NB4 (cell line): ENCODE measurements at regions not wholly inside any gene's neighbourhood (a gene's known extent, or its start where the extent isn't known, plus 50 kb on each side); places are given as distances from the start of the nearest gene placed in this dataset.

Experiments
- DNase-seq: peaks from one replicate; pipeline ENCODE4 v3.0.0; 2010; ENCODE audit warnings: low read depth
- H3K4me3 ChIP-seq: one replicate; pipeline ENCODE4 v1.5.1; 2011; ENCODE audit warnings: mild to moderate bottlenecking, low read depth, low read length, moderate library complexity
- MYC ChIP-seq: IDR thresholded peaks from 2 replicates; pipeline ENCODE4 v1.6.1; 2011; ENCODE audit warnings: low read depth, low read length
- POLR2A ChIP-seq: IDR thresholded peaks from 2 replicates; pipeline ENCODE4 v1.6.1; 2011; ENCODE audit warnings: mild to moderate bottlenecking; ENCODE audit not compliant: insufficient read length; ENCODE audit errors: extremely low read depth
- TF ChIP-seq, protein P1 (sequence below): IDR thresholded peaks from one replicate; pipeline ENCODE4 v1.5.1; 2012; ENCODE audit warnings: low read depth, low read length
- TF ChIP-seq, protein P2 (sequence below): IDR thresholded peaks from 2 replicates; pipeline ENCODE4 v1.6.1; 2011; ENCODE audit warnings: low read depth, low read length

DNA sequence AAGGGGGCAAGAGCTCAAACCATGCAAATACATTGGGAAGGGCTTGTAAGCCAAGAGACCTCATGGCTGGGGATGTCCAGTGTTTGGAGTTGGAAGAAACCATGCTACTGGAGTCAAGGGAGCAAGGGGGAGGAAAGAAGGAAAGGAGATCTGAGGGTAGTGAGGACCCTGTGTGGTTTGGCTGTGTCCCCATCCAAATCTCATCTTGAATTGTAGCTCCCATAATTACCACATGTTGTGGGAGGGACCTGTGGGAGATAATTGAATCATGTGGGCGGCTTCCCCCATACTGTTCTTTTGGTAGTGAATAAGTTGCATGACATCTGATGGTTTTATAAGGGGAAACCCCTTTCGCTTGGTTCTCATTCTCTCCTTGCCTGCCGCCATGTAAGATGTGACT lies 56.5 kb upstream of the ADRB1 start:
- H3K4me3 ChIP-seq = no peak overlapping the region
- peak; percentile 33 for DNase-seq
- TF ChIP-seq, protein P1, sequence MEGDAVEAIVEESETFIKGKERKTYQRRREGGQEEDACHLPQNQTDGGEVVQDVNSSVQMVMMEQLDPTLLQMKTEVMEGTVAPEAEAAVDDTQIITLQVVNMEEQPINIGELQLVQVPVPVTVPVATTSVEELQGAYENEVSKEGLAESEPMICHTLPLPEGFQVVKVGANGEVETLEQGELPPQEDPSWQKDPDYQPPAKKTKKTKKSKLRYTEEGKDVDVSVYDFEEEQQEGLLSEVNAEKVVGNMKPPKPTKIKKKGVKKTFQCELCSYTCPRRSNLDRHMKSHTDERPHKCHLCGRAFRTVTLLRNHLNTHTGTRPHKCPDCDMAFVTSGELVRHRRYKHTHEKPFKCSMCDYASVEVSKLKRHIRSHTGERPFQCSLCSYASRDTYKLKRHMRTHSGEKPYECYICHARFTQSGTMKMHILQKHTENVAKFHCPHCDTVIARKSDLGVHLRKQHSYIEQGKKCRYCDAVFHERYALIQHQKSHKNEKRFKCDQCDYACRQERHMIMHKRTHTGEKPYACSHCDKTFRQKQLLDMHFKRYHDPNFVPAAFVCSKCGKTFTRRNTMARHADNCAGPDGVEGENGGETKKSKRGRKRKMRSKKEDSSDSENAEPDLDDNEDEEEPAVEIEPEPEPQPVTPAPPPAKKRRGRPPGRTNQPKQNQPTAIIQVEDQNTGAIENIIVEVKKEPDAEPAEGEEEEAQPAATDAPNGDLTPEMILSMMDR = no peak
- TF ChIP-seq POLR2A (no peak), MYC (no peak)
- TF ChIP-seq, protein P2, sequence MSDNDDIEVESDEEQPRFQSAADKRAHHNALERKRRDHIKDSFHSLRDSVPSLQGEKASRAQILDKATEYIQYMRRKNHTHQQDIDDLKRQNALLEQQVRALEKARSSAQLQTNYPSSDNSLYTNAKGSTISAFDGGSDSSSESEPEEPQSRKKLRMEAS = no peak

DNA sequence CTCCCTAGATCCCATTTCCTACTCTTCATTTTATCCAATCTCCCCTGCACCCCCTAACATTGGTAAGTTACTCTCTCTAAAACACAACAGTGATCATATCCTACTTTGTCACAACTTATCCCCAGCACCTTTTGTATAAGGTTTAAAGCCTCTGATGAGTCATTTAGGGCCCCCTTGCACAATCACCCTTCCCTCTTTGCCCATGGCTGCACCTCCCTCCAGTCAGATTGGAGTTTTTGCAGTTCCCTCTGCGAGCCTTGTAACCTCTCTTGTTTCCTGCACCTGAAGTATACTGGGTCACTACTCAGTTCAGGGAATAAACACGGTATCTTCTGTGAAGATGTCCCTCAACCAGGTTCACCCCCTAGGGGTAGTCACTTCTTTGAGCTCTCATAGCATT lies 55.9 kb upstream of the ADRB1 start:
- DNase-seq = peak; percentile 90

DNA sequence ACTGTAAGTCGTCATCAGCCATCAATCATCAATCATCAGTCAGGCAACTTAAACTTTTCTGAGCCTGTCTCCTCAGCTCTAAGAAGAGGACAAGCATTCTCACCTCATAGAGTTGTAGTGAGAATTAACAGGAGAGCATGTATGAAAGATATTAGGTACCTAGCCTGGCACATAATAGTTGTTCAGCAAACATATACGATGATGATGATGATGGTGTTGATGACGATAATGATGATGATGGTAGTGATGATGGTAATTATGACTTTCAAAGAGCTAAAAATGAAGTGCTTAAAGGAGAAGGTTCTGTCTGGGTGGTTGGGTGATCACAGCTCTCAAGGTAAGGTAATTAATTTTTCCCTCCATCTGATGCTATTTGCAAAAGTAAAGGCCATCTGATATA lies 55.1 kb upstream of the ADRB1 start:
- TF ChIP-seq MYC (no peak), POLR2A (no peak)
- TF ChIP-seq, protein P1 = no peak
- TF ChIP-seq, protein P2 = no peak
- H3K4me3 ChIP-seq = no peak overlapping the region
- DNase-seq = no peak

More for the DNA sequence above, 55.9 kb upstream of the ADRB1 start:
- no peak overlapping the region for H3K4me3 ChIP-seq
- TF ChIP-seq, protein P2 = no peak
- TF ChIP-seq, protein P1 = no peak
- no peak for TF ChIP-seq MYC
- TF ChIP-seq POLR2A = no peak

DNA sequence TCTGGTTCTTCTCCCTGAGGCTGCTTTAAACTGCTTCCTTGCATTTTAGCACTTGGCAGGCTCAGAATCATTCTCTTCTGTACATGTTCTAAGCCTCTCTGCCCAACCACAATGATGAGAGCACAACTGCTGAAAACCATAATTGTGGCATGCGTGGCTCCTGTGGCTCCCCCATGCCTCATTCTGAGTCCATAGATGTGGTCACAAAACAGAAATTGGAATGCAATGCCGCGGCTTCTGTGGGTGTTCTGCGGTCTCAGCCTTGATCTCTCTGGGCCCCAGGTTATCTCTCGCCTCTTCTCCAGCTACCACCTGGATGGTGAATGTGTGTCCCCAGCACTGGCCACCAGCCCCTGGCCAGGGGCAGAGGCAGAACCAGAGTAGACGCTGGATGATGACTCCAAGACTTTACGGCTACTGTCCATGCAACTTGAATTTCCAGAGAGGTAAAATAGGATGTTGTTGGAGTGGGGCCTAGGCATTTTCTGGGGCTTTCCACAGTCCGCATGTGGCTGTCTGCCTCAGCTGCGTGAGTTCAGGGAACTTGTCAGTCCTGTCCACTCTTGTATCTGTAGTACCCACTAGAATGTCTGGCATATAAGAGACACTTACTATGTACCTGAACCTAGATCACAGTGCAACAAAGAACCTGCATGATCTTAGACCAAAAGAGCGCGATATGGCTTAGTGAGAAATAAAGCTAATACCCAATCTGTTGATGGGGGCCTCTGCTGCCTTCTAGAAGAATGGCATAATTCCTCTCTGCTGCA lies 52.4 kb upstream of the ADRB1 start:
- DNase-seq = peak; percentile 54
- TF ChIP-seq POLR2A (no peak), MYC (no peak)
- TF ChIP-seq, protein P1 = no peak
- TF ChIP-seq, protein P2 = no peak
- no peak overlapping the region for H3K4me3 ChIP-seq

DNA sequence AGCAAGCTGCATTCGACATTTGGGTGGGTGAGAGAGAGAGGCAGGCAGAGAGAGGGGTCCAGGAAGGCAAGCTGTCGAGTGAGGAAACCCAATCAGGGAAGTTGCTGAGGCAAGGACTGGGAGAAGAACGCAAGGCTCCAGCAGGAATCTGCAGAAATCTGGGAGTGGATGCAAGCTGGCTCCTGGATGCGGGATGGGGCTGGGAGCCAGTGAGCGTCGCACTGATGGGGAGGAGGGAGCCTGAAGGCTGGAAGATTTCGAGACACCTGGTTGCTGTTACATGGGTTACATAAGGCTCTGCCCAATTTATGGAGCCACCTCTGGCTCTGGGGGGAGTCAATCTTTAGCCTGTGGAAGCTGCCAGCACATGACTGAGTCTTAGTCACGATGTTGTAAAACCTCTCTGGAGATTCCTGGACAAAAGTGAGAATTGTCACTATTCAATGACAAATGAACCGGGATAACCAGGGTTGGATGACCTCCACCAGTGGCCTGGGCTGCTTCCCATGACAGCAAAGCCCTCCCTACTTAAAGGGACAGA lies 51.1 kb upstream of the ADRB1 start:
- TF ChIP-seq, protein P2 = no peak
- no peak for DNase-seq
- no peak overlapping the region for H3K4me3 ChIP-seq

DNA sequence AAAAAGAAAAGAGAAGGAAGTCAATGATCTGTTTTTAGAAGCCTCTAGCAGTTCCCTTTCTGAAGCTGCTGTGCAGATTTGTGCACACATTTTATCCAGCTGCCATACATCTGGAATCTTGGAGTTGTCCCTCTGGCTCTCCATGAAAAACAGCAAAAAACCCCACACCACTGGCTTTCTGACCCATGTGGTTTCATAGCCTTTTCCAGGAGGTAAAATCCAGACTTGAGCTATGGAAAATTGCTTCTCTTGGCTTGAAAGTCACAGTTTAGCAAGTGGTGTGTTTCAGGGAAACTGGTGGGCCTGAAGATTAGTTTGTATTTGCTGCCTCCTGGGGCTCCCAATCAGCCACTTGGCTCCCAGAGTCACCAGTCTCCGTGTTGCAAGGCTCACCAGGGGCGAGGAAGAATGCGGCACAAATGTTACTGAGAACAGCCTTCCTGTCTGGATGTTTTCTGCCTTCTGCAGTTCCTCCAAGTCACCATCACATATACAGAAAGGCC lies 50.1 kb upstream of the ADRB1 start:
- TF ChIP-seq, protein P1 = no peak
- TF ChIP-seq MYC (no peak), POLR2A (no peak)
- TF ChIP-seq, protein P2 = no peak
- DNase-seq = no peak
- no peak overlapping the region for H3K4me3 ChIP-seq
